ENCODE measurements at regions not wholly inside any gene's neighbourhood (a gene's known extent, or its start where the extent isn't known, plus 50 kb on each side); places are given as distances from the start of the nearest gene placed in this dataset.

DNA sequence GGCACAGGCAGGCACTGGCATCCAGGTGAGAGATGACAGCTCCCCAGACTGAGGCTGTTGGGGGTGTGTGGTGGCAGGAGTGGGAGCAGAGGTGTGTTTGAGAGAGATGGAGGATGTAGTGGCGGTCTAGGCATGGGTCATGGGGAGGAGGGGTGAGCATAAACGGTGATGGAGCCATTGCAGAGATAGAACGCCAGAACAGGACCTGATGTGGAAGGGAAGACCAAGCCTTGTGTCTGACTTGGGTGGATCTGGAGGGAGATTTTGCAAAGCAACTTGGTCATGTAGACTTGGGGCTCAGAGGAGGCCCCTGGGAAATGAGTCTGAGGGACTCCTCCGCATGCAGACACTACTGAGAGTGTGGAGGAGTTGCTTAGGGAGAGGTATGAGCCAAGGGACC is 50.0 kb upstream of the CLDN5 start:
- ATAC-seq, result no peak

DNA sequence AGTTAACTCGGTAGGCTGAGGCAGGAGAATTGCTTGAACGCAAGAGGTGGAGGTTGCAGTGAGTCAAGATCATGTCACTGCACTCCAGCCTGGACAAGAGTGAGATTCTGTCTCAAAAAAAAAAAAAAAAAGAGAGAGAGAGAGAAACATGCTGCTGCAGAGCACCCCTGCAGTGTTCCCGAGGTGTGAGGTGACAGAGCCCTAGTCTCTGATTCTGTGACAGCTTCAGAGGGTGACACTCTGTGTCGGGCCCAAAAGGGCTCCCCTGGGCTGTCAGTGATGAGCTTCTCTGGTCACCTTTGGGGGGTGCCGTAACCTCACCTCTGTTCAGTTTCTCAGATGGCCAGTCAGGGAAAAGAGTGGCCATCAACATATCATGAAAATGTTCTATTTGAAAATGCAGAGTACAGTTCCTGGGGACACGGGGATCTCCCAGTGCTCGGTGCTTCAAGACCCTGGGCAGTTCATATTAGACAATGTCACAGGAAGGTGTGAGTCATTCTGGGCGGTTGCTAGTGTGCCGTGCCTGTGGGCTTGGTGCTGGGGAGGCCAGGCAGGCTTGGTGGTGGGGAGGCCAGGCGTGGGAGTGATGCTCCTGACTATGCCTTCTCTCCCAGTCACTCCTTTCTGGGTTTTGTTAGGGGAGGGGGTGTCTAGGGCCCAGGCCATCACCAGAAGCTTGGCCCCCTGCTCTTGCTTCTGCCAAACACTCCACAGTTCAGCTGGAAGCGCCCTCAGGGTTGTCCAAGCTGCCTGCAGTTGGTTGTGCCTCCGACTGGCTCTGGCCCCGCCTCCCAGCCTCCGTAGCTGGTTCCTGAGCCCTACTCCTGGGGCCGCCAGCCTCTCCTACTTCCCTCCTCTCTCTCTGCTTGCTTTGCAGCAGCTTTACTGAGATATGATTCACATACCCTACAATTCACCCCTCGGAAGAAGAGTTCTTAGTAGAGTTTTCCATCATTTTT is 52.5 kb upstream of the CLDN5 start:
- peak; percentile 76 for ATAC-seq

DNA sequence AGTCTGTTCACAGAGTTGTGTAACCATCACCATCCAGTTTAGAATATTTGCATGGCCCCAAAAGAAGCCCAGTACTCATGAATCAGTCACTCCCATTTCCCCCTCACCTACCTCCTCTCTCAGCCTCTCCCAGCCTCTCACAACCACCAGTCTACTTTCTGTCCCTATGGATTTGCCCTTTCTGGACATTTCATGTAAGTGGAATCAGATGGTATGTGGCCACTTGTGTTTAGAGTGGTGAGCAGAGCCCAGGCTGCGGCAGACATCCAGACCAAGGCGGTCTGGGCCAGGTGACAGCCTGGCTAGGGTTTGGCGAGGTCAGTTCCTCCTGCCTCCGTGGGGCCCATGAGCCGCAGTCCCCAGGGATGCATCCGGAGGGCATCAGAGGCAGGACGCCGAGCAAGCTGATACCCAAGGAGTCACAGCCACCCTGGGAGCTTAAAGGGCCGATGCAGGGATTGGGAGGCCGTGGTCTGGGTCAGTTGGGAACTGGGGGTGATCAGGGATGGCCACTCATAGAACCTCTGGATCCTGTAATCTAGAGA is 53.3 kb upstream of the CLDN5 start:
- ATAC-seq, result no peak

DNA sequence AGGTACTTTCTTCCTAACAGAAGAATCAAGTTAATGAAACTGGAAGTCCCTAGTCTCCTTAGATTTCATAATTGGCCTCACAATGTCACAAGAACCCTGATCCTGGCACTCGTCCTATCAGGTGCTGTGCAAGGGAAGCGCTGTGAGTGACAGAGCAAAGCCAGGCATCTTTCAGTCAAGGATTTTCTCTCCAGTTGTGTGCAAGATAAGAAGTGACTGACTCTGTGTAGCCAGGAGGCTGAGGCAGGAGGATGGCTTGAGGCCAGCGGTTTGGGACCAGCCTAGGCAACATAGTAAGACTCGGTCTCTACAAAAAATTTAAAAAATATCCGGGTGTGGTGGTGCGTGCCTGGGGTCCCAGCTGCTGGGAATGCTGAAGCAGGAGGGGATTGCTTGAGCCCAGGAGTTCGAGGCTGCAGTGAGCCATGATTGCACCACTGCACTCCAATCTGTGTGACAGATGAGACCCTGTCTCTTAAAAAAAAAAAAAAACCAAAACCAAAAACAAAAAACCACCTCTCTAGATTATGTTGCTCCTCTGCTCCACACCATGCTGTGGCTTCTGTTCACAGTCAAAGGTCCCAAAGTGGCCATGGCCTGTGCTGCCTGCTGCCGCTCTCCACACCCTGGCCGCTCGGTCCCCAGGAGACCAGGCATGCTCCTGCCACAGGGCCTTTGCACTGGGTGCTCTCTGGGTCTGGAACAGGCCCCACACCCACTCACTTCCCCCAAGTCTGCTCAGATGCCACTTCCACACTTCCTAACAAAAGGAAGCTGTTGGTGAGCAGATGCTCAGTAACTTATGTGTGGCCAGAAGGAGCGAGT is 54.2 kb upstream of the CLDN5 start:
- ATAC-seq, result no peak

DNA sequence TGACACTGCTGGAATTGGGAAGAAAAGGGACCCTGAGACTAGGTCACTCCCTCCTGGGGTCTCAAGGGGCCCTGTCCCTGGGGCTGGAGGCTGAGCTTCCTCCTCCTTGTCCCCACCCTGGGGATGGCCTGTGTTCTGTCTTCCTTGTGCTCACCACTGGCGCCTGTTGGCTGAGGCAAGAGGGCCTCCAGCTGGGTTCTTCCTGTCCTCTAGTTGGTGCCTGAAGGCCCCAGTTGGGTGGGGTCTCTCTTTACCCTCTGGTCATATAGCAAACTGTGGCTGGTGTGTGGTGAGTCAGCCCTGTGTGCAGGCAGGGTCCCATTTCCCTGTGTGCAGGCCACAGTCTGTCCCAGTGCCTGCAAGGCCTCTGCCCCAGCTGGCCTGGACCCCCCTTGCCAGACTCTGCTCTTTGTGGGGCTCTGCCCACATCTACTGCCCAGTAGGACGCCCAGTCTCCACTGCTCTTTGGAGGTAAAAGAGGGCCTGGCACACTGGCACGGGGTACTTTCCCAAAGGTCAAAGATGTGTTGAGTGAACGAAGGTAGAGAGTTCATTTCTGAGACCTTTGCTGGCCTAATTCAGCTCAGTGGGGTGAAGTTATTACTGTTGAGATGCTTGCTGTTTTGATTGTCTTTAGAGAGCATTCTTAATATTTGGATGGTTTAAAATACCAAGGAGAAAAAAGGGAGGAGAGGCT is 55.1 kb upstream of the CLDN5 start:
- no peak for ATAC-seq

DNA sequence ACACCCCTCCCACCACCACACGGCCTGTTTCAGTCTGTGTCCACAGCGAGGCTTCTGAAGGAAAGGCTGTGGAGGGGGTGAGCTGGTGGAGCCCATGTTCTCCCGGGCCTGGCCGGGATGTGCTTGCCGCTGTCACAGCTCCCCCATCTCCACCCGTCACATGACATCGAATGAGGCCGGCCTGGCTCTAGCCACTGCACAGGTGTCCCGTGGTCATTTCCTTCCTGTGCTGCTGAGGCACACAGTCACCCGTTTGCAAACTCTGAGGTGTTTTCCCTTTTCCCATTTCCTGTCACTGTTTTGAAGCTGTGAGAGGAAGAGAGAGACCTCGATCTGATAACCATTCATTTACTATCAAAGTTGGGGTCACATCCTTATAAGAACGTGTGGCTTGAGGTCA is 55.7 kb upstream of the CLDN5 start:
- no peak for ATAC-seq

DNA sequence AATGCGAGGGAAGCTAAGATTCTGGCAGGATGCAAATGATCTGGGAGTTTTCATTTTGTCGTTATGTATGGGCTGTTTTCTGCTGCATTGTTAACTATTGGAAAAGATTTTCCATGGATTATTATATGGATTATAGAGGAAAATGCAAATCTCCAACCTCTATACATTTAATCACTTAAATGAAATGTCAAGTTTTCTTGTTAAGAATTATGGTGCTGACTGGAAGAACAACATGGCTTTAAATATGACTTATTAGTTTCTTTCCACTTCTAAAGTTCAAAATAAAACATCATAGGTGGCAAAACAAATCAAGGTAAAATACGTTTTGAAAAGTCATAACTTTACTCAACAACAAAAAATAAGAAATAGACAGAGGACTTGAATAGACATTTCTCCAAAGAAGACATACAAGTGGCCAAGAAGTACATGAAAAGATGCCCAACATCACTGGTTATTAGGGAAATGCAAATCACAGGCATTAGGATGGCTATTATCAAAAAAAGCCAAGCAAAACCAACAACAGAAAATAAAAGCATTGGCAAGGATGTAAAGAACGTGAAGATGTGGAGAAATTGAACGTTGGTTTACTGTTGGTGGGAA is 56.2 kb upstream of the CLDN5 start:
- no peak for ATAC-seq

DNA sequence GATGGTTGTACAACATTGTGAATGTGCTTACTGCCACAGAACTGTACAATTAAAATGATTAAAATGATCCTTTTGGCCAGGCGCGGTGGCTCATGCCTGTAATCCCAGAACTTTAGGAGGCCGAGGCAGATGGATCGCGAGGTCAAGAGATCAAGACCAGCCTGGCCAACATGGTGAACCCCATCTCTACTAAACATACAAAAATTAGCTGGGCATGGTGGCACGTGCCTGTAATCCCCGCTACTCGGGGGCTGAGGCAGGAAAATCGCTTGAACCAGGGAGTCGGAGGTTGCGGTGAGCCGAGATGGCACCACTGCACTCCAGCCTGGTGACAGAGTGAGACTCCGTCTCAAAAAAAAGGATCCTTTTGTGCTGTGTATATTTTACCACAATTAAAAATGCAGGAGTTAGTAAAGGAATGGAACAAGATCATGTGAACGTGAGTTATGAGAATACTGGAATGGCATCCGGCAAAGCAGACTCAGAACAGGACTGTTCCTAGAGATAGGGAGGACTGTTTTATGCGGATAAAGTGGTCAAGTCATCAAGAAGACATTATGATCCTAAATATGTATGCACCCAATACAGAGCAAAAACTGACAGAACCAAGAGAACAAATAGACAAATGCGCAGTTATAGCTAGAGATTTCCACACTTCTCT is 58.0 kb upstream of the CLDN5 start:
- no peak for ATAC-seq

DNA sequence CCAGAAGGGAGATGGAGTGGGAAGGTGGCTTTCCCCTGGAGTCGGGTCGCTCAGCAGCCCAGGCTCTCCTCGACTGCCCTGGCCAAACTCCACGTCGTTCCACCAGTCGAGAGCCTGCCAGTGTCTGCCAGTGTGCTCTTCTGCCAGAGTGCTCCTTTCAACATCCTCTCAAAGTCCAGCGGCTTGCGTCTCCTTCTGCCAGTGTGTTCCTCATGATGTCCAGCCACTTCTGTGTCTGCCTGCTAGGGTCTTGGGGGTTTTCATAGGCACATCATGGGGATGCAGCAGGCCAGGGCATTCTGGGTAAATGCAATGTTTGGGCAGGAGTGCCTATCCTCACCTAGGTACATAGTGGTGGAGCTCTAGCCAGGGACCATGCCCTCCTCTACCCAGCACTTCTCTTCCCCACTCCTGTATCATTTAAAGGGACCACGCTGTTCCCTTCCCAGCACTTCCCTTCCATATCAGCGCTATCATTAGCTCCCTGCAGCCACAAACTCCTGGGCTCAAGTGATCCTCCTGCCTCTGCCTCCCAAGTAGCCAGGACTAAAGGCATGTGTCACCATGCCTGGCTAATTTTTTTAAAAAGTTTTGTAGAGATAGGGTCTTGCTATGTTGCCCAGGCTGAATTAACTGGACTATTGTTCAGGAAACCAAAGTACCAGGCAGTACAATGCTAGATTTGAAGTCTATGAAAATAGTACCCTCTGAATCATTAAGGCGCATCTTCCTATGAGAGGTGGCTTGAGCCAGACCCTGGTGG is 62.9 kb upstream of the CLDN5 start:
- no peak for ATAC-seq

DNA sequence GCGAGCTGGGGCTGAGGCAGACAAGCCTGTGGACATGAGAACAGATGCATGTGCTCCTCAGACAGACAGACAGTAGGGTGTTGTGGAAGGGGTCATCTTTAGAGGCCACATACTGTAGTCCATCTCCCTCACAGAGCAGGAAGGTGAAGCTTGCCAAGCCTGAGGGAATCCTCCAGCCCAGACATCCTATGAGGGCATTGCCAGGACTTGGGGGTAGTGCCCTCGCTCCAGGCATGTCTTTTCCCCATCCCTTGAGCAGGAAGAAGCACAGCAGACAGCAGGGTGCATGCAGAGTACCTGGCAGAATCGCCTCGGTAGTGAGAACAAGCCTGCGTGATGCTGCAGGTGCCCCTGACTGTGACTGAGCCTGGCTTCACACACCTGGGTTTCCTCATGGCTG is 66.5 kb upstream of the CLDN5 start:
- no peak for ATAC-seq

DNA sequence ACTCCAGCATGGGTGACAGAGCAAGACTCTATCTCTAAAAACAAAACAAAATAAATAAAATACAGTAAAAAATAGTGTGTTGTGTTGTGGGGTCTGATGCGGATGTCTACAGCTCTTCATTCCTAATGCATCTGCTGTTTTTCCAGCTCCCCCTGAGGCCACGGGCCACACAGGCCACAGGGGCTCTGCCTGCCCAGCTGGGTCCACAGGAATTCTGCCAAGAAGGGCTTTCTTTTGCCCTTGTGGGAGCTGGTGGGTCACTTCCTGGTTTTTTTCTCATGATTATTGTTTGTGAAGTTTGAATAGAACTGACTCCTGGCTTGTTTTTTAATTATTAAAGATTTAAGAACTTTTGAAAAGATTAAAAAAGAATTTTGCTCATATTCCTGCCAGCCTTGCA is 67.4 kb upstream of the CLDN5 start:
- ATAC-seq, result no peak

DNA sequence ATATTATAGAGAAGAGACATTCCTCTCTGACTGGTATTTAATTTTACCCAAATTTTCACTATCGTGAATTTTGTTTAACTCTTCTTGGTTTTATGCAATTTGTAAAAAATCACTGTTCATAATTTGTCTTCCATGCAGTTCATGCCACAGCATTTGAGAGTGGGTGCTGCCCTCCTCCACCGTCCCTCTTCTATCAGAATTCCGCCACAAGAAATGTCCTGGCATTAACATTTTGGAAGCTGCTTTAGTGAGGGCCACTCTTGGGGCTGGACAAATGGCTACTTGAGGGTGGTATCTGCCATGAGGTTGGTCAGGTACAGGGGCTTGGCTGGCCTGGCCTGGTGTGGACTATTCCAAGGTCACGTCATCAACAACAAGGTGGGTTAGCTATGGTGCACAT is 68.3 kb upstream of the CLDN5 start:
- no peak for ATAC-seq

DNA sequence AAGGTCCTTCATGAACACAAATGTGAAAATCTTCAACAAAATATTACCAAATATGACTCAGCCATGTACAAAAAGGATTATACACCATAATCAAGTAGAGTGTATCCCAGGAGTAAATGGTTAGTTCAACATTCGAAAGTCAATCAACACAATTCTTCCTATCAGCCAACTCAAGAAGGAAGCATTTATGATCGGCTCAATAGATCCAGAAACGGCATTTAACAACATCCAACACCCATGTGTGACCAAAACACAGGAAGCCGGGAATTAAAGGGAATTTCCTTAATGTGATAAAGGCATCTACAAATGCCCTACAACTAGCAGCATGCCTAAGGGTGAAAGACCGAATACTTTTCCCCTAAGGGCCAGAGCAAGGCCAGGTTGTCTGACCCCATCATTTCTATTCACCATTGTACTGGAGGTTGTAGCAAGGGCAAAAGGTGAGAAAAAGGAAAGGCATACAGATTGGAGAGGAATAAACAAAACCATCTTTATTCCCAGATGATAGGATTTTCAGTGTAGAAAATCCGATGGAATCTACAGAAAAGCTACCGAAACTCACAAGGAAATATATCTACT is 69.9 kb upstream of the CLDN5 start:
- no peak for ATAC-seq

DNA sequence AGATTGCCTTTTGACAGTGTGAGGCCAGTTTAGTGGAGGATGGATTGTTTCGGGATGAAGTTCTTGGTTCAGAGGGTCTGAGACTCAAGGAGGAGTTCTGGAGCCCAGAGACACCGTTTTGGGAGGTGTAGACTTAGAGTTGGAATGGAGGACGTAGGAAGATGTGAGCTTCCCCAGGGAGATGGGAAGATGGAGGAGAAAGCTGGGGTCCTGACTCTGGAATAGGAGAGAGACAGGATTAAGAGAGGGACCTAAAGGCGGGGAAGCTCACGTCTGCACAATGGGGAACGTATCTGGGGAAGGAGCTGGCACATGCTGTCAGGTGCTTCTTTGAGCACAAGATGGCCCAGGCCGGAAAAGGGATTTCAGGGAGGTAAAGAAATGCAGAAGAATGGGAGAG is 71.3 kb upstream of the CLDN5 start:
- ATAC-seq, result no peak

DNA sequence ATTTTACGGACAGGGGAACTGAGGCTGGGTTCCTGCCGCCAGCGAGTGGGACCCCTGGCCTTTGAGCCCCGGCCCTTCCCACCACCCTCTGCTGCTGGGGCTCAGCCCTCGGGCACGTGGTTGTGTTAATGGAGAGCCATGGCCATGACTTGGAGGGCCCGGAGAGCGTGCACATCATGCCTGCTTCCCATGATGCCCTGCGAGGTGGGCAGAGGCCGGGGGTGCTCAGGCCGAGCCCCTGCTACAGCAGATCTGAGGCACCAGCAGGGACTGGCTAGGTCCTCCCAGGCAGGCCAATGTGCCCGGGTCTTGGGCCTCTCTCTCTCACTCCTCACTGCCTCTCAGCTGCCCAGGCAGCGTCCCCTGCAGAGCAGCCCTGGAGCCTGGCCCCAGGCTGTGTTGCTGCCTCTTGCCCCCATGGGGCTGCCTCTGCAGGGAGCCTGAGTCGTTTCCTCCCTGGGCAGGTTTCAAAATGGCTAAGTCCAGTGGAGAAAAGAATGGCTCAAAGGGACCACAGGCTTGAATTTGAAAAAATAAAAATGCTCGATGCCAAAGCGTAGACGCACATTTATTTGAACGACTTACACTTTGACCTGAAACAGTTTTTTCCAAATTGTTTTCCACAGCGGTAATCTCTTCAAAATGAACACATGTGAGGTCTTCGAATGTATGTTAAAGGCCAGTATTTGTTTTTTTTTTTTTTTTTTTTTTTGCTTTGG is 72.6 kb upstream of the CLDN5 start:
- ATAC-seq, result no peak

DNA sequence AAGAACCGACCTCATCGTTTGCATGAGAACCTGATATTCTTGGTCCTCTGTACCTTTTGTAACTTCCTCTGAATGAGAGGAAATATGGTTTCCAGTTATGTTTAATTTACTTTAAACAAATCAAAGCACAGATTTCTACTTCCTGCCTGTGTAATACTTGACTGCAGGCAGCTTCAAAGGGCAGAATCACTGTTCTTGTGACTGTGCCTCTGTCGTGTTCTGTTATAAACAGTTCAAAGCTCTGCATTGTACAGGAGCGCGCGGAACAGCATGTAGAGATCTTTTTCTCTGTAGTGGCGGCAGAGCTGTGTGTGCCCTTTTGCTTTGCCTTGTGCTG is 73.2 kb upstream of the CLDN5 start:
- ATAC-seq, result peak; percentile 24

DNA sequence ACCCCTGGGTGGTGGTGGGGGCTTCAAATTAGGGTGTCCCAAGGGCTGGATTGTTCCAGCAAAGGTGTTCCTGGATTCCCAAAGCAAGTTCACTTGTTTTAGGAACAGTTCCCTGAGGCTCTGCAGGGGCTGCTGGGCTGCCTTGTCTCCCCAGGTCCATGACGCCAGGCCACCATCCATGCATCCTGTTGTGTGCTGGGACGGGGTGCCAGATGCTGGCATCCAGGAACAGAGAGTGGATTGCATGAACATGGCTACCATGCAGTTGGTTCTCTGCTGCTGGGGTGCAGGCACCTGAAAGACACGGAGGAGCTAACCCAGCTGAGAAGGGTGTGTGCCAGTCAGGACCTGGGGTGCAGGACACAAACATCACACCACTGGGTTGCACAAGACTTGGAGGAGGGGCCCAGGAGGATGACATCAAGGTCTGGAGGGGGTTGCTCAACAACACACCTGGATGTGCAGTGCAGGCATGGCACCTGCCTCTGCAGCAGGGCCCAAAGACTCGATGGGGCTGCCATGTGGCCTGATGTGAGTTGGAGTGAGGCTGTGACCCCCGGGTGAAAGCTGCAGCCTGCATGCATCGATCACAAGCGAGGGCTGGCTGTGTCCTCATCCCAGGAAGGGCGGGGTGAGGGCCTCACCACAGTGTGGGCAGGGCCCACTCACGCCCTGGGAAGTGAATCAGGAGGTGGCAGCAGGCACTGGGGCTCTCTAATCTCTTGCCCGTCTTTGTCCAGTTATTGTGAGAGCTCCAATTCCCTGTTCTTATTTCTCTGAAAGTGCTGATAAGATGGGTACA is 74.0 kb upstream of the CLDN5 start:
- peak; percentile 91 for ATAC-seq

DNA sequence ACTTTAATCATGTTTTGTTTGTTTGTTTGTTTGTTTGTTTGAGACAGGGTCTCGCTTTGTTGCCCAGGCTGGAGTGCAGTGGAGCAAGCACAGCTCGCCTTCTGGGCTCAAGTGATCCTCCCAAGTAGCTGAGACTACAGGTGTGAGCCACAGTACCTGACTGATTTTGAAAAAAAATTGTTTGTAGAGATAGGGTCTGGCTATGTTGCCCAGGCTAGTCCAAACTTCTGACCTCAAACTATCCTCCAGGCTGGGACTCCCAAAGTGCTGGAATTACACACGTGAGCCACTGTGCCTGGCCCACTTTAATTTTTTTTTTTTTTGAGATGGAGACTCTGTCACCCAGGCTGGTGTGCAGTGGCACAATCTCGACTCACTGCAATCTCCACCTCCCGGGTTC is 74.8 kb upstream of the CLDN5 start:
- no peak for ATAC-seq

DNA sequence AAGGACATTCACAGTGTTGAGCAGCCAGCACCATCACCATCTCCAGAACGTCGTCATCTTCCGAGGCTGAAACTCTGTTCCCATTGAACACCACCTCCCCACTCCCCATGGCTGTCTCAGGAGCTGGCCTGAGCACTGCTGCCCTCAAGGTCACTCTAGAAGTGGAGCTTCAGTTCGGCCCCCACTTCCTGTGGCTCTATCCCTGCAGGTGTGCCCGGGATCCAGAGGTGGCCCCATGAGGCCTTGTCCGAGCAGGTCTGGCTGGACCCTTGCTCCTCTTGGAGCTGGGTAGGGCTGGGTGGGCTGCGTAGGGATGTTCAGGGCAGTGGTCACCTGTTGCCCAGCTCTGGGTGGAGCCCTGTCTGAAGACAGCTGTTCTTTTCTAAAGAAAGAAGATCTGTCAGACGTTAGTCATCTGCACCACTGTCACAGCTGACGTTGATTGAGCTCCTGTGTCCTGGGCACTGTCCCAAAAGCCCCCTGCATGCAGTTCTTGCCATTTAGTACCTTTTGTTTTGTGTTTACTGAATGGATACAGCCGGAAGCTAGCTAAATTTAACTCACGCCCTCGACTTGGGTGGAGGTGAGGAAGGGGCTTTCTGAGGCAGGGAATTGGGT is 75.5 kb upstream of the CLDN5 start:
- no peak for ATAC-seq
